Gastrocnemius medialis (tissue), 4 donors: ENCODE measurements at regions not wholly inside any gene's neighbourhood (a gene's known extent, or its start where the extent isn't known, plus 50 kb on each side); places are given as distances from the start of the nearest gene placed in this dataset.

Source experiments
- ATAC-seq, 2 donors: fragments of 150-250 bp; one replicate each; pipeline ENCODE4 v1.9.1; 2016
- DNase-seq, 2 donors: peaks; one replicate each; pipeline ENCODE4 v3.0.0-alpha.2; 2019
- H3K27ac ChIP-seq, 4 donors: fragments of 200-600 bp; sonication (generic); 1 replicate in 1 of 4; 2 replicates in 3 of 4; pipeline ENCODE4 v1.5.1; 2016 to 2018; ENCODE audit warnings: mild to moderate bottlenecking in 2 of 4, moderate library complexity in 1 of 4
- H3K27me3 ChIP-seq, 3 donors: fragments of 200-600 bp; sonication (generic) in 2 of 3; 1 replicate in 1 of 3; 2 replicates in 2 of 3; pipeline versions ENCODE4 v1.5.1 to v1.6.0; 2016 to 2019; ENCODE audit warnings: mild to moderate bottlenecking in 1 of 3, moderate library complexity in 1 of 3
- H3K36me3 ChIP-seq, 2 donors: fragments of 200-600 bp; sonication (generic) in 1 of 2; one replicate each; pipeline ENCODE4 v1.5.1; 2017 to 2018
- H3K4me1 ChIP-seq, 2 donors: fragments of 200-600 bp; sonication (generic) in 1 of 2; one replicate each; pipeline ENCODE4 v1.5.1; 2016 to 2017; ENCODE audit warnings: mild to moderate bottlenecking in 2 of 2
- H3K4me3 ChIP-seq, 4 donors: fragments of 200-600 bp; sonication (generic) in 3 of 4; 1 replicate in 1 of 4; 2 replicates in 3 of 4; pipeline ENCODE4 v1.5.1; 2016 to 2019; ENCODE audit warnings: mild to moderate bottlenecking in 2 of 4
- H3K9me3 ChIP-seq, 3 donors: fragments of 200-600 bp; sonication (generic) in 2 of 3; 1 replicate in 1 of 3; 2 replicates in 2 of 3; pipeline ENCODE4 v1.5.1; 2016 to 2019
- CTCF ChIP-seq, 5 experiments: fragments of 450-650 bp in 3 of 5; fragments of 200-600 bp in 2 of 5; sonication (generic) in 2 of 5; IDR thresholded peaks in 4 of 5; conservative IDR thresholded peaks in 1 of 5; 1 replicate in 4 of 5; 2 replicates in 1 of 5; pipeline ENCODE4 v1.5.1; 2016 to 2019; ENCODE audit warnings: antibody characterized with exemption in 5 of 5, mild to moderate bottlenecking in 3 of 5, moderate library complexity in 3 of 5
- POLR2A ChIP-seq, 2 donors: fragments of 450-650 bp; IDR thresholded peaks; one replicate each; pipeline ENCODE4 v1.6.1; 2017; ENCODE audit warnings: antibody characterized with exemption in 2 of 2, mild to moderate bottlenecking in 2 of 2, moderate library complexity in 2 of 2
- in situ Hi-C, 4 donors: fragments of 200-750 bp; cut with MboI; loops; one replicate each; pipeline versions ENCODE4 v1.15.0 to v1.8.0; 2017; ENCODE audit warnings: low sequenced_read_pairs in 4 of 4
- intact Hi-C: fragments of 100-400 bp; cut with DNase I; formaldehyde crosslinking; loops from one replicate; pipeline ENCODE4 v1.15.1; 2023; ENCODE audit warnings: low total_unique reads

- Histone ChIP-seq H3K4me1 (no peaks in the 10 kb centered on the region), H3K27me3 (no peaks in the 10 kb centered on the region), H3K36me3 (no peaks in the 10 kb centered on the region), H3K9me3 (no peaks in the 10 kb centered on the region), H3K4me3 (no peak overlapping the region), H3K27ac (no peak overlapping the region)
- intact Hi-C loops: no loop called here
- in situ Hi-C loops: no loop called here
- ATAC-seq (no peak), DNase-seq (no peak)
- TF ChIP-seq CTCF (IDR thresholded peaks at IDR 0.05 in 4 of 5, conservative IDR thresholded peaks at IDR 0.05 in 1 of 5) (no peak), POLR2A (IDR thresholded peaks at IDR 0.05) (no peak)
Measured at GRCh38 chr5:24854350-24854749, 209.6 kb upstream of the CDH10 start.

- no peak for DNase-seq
- no peaks in the 10 kb centered on the region for H3K36me3 ChIP-seq
- H3K4me3 ChIP-seq: no peak overlapping the region
- no peaks in the 10 kb centered on the region for H3K9me3 ChIP-seq
- in situ Hi-C loops: no loop called here
- TF ChIP-seq CTCF (IDR thresholded peaks at IDR 0.05 in 4 of 5, conservative IDR thresholded peaks at IDR 0.05 in 1 of 5) (no peak), POLR2A (IDR thresholded peaks at IDR 0.05) (no peak)
- no peaks in the 10 kb centered on the region for H3K27me3 ChIP-seq
- ATAC-seq: no peak
- intact Hi-C loops: no loop called here
- H3K27ac ChIP-seq: no peak overlapping the region
- H3K4me1 ChIP-seq: no peaks in the 10 kb centered on the region
Measured at GRCh38 chr5:24850926-24851486, 206.2 kb upstream of the CDH10 start.

- Histone ChIP-seq H3K4me3 (no peak overlapping the region), H3K36me3 (no peaks in the 10 kb centered on the region), H3K27ac (no peak overlapping the region), H3K27me3 (no peaks in the 10 kb centered on the region), H3K9me3 (no peaks in the 10 kb centered on the region), H3K4me1 (no peaks in the 10 kb centered on the region)
- TF ChIP-seq POLR2A (IDR thresholded peaks at IDR 0.05) (no peak), CTCF (IDR thresholded peaks at IDR 0.05 in 4 of 5, conservative IDR thresholded peaks at IDR 0.05 in 1 of 5) (no peak)
- DNase-seq (no peak), ATAC-seq (no peak)
- in situ Hi-C loops (no loop called here), intact Hi-C loops (no loop called here)
Measured at GRCh38 chr5:24849210-24849609, 204.4 kb upstream of the CDH10 start.

GRCh38 chr5:24831989-24832388 is 187.2 kb upstream of the CDH10 start:
- Histone ChIP-seq H3K4me3 (no peak overlapping the region), H3K36me3 (no peaks in the 10 kb centered on the region), H3K9me3 (no peaks in the 10 kb centered on the region), H3K4me1 (no peaks in the 10 kb centered on the region), H3K27me3 (no peaks in the 10 kb centered on the region), H3K27ac (no peak overlapping the region)
- TF ChIP-seq POLR2A (IDR thresholded peaks at IDR 0.05) (no peak), CTCF (IDR thresholded peaks at IDR 0.05 in 4 of 5, conservative IDR thresholded peaks at IDR 0.05 in 1 of 5) (no peak)
- intact Hi-C loops: no loop called here
- ATAC-seq (no peak), DNase-seq (no peak)
- in situ Hi-C loops: no loop called here

GRCh38 chr5:24823625-24824024 is 178.8 kb upstream of the CDH10 start:
- Histone ChIP-seq H3K27me3 (no peaks in the 10 kb centered on the region), H3K4me1 (no peaks in the 10 kb centered on the region), H3K4me3 (no peak overlapping the region), H3K36me3 (no peaks in the 10 kb centered on the region), H3K27ac (no peak overlapping the region), H3K9me3 (no peaks in the 10 kb centered on the region)
- no peak for ATAC-seq
- TF ChIP-seq POLR2A (IDR thresholded peaks at IDR 0.05) (no peak), CTCF (IDR thresholded peaks at IDR 0.05 in 4 of 5, conservative IDR thresholded peaks at IDR 0.05 in 1 of 5) (no peak)
- intact Hi-C loops (no loop called here), in situ Hi-C loops (no loop called here)
- DNase-seq: no peak
